HG03558 (cell line): ENCODE measurements at regions not wholly inside any gene's neighbourhood (a gene's known extent, or its start where the extent isn't known, plus 50 kb on each side); places are given as distances from the start of the nearest gene placed in this dataset.
"Not testable (repeated sequence)": the region's sequence is repeated elsewhere in the genome, so short reads cannot be mapped to it uniquely, and the experiment has no call there.

Experiments
- ATAC-seq: cut with Tn5 transposase; IDR thresholded peaks from one replicate; pipeline ENCODE4 v1.9.1; 2021; ENCODE audit warnings: moderate number of reproducible peaks; ENCODE audit not compliant: unreplicated experiment; ENCODE audit errors: extremely low read depth

DNA sequence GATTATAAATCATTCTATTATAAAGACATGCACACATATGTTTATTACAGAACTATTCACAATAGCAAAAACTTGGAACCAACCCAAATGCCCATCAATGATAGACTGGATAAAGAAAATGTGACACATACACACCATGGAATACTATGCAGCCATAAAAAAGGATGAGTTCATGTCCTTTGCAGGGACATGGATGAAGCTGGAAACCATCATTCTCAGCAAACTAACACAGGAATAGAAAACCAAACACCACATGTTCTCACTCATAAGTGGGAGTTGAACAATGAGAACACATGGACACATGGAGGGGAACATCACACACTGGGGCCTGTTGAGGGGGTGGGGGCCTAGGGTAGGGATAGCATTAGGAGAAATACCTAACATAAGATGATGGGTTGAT lies 168.4 kb downstream of the ZNF648 start:
- ATAC-seq, result not testable (repeated sequence)

- ATAC-seq, result no peak
Observed at GRCh38 chr1:181872562-181872961, 188.9 kb downstream of the ZNF648 start.

DNA sequence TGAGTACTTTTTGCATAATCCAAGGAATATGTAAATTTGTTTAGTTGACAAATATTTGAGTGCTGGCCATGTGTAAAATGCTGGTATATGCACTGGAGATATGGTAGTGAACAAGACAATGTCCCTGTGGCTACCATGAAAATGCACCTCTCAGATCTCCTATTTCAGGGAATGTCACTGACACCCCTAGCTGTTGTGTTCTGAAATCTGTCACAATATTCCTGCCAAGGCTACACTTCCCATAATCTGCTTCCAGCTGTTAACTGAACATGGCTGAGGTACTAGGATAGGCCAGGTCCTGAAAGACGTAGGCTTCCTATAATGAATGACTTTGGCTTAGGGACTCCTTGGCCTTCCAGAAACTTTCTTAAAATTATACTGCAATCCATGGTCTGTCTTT lies 197.8 kb downstream of the ZNF648 start:
- ATAC-seq, result no peak

DNA sequence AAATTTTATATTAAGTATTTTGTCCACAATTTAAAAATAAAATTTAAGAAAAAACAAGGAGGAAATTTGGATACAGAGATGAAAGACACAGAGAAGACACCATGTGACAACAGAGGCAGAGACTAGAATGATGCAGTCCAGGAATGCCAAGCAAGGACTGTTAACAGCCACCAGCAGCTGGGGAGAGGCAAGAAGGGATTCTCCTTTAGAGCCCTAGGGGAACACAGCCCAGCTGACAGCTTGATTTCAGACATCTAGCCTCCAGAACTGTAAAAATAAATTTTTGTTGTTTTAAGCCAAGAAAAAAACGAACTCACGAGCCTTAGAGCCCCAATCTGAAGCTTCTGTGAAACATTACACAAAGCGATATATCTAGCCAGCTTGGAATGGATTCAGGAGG lies 198.5 kb downstream of the ZNF648 start:
- no peak for ATAC-seq

DNA sequence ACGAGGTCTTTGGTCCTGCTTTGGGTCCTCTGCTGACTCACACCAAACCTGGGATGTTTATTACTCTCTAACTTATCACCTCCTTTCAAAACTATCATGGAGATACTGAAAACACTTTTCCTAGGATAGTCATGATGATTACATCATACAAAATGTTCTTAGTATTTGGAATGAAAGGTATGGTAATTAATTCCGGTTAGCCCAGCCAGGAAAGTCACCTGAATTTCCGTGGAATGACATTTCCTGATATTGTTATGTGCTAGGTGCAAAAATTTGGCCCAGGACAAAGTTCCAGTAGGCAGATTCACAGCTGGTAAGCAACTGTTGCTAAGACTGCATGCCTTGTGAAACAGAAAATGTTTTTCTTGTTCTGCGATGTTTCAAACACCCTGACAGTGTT lies 203.4 kb downstream of the ZNF648 start:
- ATAC-seq, result no peak
